T follicular helper cell (primary cell): ENCODE measurements at regions not wholly inside any gene's neighbourhood (a gene's known extent, or its start where the extent isn't known, plus 50 kb on each side); places are given as distances from the start of the nearest gene placed in this dataset.
A peak's percentile ranks its signal among the peaks of the same experiment; 100 is the strongest.
"Not testable (repeated sequence)": the region's sequence is repeated elsewhere in the genome, so short reads cannot be mapped to it uniquely, and the experiment has no call there.

Experiments
- DNase-seq: peaks from one replicate; pipeline ENCODE4 v3.0.0-alpha.2; 2020; ENCODE audit warnings: low read depth

DNA sequence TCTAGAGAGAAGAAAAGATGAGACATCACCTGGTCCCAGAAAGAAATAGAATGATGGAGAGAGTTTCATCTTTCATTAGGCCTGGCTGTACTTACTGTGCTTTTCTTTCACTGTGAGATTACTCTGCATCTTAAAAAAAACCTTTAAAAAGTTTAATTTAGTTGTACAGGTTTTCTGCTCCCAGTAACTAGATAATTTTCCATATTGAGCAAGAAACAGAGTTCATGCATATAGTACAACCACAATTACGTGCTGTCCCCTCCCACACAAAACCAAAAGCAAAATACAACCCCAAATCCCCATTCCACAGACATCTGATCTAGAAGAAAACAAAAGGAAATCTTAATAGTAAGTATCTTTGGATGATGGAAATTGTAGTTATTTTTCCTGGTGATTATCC is 371.2 kb downstream of the SH2D1A start:
- no peak for DNase-seq

DNA sequence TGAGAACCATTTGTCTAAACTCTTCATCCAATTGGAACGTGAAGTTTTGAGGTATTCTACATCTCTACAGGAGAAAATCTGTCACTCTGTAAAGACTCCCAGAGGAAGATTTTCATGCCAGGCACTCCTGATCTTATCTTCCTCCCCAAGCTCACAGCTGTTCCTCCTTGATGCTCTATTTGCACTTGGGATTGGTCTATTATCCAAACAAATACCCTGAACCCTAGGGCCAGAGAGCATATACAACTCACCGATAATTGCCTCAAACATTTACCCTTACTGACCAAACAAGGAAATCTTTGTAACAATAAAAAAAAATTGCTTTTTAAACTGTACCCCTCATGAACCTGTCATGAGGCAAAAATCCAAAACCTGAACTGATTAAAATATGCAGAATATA is 372.7 kb downstream of the SH2D1A start:
- DNase-seq: no peak

DNA sequence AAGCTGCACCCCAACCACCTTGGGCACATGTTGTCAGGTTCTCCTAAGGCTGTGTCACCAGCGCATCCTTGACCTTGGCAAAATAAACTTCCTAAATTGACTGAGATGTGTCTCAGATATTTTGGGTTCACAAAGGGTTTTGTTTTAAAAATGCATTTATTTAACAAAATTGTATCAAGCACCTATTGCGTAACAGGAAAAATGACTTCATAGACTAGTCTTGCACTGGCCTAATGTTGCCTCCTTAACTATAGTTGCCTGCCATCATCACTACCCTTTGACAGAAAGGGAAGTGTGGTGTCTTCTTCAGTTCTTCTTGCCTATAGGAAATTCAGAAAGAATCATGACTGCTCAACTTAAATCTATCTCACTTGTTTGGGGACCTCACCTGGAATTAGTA is 374.2 kb downstream of the SH2D1A start:
- DNase-seq: no peak

- DNase-seq: no peak
Observed at GRCh38 chrX:124725502-124725901, 379.1 kb downstream of the SH2D1A start.

GRCh38 chrX:124726292-124726691 is 379.9 kb downstream of the SH2D1A start:
- DNase-seq: no peak

- DNase-seq: no peak
Observed at GRCh38 chrX:124726881-124727280, 380.5 kb downstream of the SH2D1A start.

- DNase-seq: peak; percentile 45
Observed at GRCh38 chrX:124736553-124737270, 390.3 kb downstream of the SH2D1A start.

- DNase-seq: no peak
Observed at GRCh38 chrX:124737771-124738170, 391.4 kb downstream of the SH2D1A start.

GRCh38 chrX:124747295-124747694 is 400.9 kb downstream of the SH2D1A start:
- no peak for DNase-seq

DNA sequence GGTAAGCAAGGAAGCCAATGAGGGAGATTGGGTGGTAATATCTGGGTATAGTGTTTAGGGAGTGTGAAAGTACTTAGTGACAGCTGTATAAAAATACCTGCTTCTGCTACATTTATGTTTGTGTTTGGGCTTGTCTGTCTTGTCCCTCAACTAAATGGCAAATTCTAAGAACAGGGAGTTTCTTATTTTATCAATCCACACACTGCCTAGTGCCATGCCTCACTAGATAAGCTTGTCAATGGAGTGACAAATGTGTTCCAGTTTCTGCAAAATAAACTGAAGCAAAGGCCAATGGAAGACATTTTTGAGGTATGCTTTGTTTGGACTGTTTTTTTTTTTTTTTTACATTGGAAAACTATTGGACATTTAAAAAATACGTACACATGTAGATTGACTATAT is 418.0 kb downstream of the SH2D1A start:
- no peak for DNase-seq

GRCh38 chrX:124769166-124769565 is 422.8 kb downstream of the SH2D1A start:
- DNase-seq: no peak

DNA sequence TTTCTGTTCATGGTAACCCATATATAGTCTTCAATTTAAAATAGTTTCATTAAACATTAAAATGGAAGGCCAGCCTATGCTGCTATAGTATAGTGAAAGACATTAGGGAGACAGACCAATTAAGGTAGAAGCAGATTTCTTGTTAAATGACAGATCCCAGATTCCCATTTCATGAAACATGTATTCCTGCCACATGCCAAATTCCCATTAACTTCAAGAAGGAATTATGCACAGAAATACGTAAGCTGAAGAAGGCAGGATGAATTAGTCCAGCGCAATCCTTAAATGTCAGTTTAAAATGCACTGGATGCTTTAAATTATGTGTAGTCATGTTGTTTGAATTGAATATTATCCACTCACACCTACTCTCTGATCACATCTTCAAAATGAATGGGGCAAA is 424.9 kb downstream of the SH2D1A start:
- DNase-seq: no peak

DNA sequence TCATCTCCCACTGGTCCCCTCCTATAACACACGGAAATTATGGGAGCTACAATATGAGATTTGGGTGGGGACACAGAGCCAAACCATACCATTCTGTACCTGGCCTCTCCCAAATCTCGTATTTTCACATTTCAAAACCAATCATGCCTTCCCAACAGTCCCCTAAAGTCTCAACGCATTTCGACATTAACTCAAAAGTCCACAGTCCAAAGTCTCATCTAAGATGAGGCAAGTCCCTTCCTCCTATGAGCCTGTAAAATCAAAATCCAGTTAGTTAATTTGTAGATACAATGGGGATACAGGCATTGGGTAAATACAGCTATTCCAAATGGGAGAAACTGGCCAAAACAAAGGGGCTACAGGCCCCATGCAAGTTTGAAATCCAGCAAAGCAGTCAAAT is 441.9 kb downstream of the SH2D1A start:
- not testable (repeated sequence) for DNase-seq

- DNase-seq: not testable (repeated sequence)
Observed at GRCh38 chrX:124789874-124790273, 443.5 kb downstream of the SH2D1A start.

GRCh38 chrX:124791492-124792095 is 445.2 kb downstream of the SH2D1A start:
- DNase-seq: no peak

DNA sequence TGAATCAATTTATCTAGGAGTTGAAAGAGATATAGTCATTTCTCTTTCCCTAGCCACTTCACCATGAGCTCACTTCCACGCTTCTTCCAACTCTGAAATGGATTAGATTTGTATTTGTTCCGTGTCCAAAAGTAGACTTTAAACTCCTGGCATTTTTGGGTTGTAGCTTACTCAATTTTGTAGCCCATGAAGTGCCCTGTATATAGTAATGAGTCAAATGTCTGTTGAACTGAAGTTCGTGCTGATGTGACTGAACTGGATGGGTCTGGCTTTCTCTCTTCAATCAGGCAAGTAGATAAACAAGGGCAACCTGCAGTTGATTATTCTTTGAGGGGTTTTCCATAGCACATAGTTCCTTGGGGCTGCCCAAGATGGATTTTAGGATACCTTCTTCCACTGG is 450.6 kb downstream of the SH2D1A start:
- no peak for DNase-seq

GRCh38 chrX:124804962-124805361 is 458.6 kb downstream of the SH2D1A start:
- no peak for DNase-seq

DNA sequence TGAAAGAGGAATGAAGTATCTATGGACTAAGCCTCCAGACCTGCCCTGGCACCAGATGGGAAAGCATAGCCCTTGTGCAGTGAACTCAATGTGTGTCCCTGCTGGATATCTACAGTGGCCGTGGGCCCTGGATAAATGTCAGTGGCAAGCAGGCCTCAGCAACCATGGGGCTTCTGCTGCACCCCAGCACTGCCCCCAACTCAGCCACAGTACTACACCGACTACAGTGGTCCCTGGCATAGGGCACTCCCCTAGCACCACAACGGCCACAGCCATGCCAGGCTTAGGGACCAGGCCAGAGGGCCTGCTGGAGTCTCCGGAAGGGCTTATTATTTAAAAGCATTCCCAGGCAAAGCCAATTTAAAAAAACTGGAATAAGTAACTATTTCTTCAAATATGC is 459.1 kb downstream of the SH2D1A start:
- no peak for DNase-seq

DNA sequence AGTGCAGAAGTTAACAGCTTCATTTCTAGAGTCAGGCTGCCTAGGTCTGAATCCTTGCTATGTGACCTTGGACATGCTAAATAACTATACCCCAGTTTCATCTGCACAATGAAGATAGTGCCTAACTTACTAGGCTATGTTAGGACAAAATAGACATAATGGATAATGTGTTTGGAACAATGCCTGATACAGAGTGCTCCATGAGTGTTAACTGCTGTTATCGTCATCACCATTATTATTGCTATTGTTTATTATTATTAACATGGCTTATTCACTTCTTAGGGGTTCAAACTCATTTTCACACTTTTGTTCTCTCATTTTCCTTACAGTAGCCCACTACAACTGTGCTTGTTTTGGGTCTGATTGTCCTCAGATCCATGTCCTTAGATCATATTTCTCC is 467.7 kb downstream of the SH2D1A start:
- DNase-seq: no peak

DNA sequence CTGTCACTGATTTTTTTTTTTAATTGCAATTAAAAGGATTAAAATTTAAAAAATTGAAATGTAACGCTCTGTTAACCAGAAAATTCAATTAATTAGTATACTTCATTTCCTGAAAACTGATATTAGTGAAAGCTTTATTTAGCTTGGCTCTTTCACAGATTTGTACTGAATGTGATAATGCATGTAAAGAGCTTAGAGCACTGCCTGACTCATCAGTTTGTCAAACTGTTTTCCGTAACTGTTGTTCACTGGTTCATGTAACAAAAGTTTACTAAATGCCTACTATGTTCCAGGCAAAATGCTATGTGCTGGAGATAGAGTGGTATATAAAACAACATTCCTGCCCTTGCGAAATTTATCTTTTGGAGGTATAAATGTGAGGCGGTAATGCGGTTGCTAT is 471.7 kb downstream of the SH2D1A start:
- no peak for DNase-seq

DNA sequence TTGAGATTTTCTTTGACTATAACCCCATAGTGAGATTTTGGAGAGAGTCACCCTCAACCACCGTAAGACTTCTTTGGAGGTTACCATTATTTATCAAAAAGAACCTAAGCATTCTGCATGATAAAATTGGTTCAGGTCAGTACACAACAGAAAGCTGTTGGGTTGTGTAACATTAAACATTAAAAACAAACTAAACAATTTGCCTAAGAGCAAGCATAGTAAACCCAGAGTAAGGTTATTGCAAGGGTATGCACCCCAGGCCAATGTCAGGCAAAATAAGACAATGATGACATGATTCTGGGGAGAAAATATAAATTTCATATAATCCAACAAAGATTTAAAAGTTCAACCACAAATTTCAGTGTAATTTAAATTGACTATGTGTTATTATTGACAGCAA is 472.4 kb downstream of the SH2D1A start:
- no peak for DNase-seq

GRCh38 chrX:124820738-124821137 is 474.4 kb downstream of the SH2D1A start:
- DNase-seq: no peak

DNA sequence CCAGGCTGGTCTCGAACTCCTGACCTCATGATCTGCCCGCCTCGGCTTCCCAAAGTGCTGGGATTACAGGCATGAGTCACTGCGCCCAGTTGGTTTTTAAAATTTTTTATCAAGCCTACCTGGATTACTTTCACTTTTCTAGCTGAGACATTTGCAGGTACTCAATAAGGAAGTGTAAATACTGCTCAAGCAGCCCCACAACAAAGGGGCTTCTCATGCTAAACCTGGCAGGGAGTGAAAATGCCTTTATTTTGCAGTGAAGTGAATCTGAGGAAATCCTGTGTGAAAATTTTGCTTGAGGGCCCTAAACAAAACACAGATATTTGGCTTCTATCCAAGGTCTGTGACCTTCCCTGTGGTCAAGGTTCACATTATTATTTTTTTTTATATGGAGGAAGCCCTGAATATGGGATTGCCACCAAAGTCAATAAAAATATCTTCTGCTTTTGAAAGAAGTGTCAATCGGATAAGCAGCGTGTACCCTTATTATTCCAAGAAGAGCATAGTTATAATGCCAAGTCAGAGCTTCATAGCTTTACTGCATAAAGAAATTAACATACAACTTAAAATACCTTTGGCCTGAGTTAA is 481.0 kb downstream of the SH2D1A start:
- DNase-seq: no peak

GRCh38 chrX:124829930-124830329 is 483.6 kb downstream of the SH2D1A start:
- DNase-seq: no peak
